AG04449 (cell line): ENCODE measurements at regions not wholly inside any gene's neighbourhood (a gene's known extent, or its start where the extent isn't known, plus 50 kb on each side); places are given as distances from the start of the nearest gene placed in this dataset.
A peak's percentile ranks its signal among the peaks of the same experiment; 100 is the strongest.

Experiments
- CTCF ChIA-PET: fragments of 350-600 bp; formaldehyde crosslinking; extraction: SDS; loops from one replicate; lab custom pipeline; 2021; ENCODE audit warnings: antibody characterized with exemption; lab: Yijun Ruan, JAX
- POLR2A ChIA-PET: fragments of 400-600, 350-600 bp; formaldehyde crosslinking; extraction: SDS; loops from one replicate; lab custom pipeline; 2020; ENCODE audit warnings: antibody characterized with exemption, inconsistent platforms; lab: Yijun Ruan, JAX
- DNase-seq: peaks from one replicate; pipeline ENCODE4 v3.0.0-alpha.2; 2010; ENCODE audit warnings: low read depth, low spot score
- H3K4me3 ChIP-seq: 2 replicates; pipeline ENCODE4 v1.5.1; 2011; ENCODE audit warnings: low read depth, mild to moderate bottlenecking, control low read depth, low read length
- TF ChIP-seq, protein P1 (sequence below): IDR thresholded peaks from one replicate; pipeline ENCODE4 v1.5.1; 2011; ENCODE audit warnings: mild to moderate bottlenecking, moderate library complexity, low read length, control low read depth, inconsistent platforms; ENCODE audit not compliant: insufficient read depth; ENCODE audit errors: missing control alignments

DNA sequence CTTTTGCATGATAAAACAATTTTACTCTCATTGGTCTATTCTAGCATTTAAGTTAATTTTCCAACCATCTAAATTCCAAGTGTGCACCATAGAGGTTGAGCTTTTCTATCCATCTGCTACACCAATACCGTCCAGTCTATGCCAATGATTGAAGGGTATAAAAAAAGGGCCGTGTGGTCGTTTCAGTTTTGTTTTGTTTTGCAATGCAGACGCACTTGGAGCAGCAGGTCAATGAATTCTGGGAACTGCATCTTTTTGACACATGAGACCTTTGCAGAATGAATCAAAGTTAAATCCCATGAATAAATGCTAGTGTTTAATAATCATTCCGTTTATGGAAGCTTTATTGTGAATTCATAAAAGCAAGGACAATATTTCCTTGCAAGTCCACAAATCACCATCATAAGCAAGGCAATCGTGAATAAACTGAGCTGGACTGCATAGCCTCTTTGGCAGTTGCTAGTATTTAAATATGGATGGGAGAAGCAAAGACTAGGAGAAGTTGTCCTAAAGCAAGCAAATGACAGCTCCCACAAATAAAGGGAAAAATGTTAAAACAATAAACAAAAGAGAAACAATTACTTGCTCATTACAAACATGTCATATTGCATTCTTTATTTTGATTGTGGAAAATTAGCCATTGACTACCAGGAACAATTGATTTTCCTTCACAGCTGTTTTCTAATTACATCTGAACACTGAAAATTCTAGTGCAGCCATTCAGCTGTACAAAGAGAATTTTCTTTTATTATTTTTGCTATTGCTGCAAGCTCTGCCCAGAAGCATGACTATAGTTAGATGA, 649.7 kb upstream of the GJE1 start:
- DNase-seq: no peak
- H3K4me3 ChIP-seq: peak overlapping the region; percentile 46
- ChIA-PET CTCF (interaction anchor here (1.1 to 1.5 kb wide), 2 partner anchors 17 to 80 kb away, joined by 3 read pairs; no protein-coding TSS in a partner anchor), POLR2A (no interaction called here)
- TF ChIP-seq, protein P1, sequence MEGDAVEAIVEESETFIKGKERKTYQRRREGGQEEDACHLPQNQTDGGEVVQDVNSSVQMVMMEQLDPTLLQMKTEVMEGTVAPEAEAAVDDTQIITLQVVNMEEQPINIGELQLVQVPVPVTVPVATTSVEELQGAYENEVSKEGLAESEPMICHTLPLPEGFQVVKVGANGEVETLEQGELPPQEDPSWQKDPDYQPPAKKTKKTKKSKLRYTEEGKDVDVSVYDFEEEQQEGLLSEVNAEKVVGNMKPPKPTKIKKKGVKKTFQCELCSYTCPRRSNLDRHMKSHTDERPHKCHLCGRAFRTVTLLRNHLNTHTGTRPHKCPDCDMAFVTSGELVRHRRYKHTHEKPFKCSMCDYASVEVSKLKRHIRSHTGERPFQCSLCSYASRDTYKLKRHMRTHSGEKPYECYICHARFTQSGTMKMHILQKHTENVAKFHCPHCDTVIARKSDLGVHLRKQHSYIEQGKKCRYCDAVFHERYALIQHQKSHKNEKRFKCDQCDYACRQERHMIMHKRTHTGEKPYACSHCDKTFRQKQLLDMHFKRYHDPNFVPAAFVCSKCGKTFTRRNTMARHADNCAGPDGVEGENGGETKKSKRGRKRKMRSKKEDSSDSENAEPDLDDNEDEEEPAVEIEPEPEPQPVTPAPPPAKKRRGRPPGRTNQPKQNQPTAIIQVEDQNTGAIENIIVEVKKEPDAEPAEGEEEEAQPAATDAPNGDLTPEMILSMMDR: no peak

DNA sequence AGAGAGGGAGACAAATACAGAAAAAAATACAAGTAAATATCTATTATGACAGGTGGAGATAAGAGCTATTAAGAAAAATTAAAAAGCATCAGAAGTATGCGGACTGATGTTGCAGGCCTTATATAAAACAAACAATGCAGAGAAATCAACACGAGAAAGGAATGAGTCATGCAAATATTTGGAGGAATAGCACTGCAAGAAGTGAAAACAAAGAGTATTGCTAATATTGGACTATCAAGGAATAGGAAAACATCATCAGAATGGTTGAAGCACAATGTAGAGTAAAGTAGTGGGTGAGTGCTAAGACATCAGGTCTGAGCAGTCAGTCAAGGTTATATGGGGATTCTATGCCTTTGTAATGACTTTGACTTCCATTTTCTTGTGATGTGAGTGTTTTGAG, 657.5 kb upstream of the GJE1 start:
- ChIA-PET POLR2A (no interaction called here), CTCF (interaction anchor here (1.8 kb wide), 1 partner anchor 9 kb away, joined by 6 read pairs; no protein-coding TSS in a partner anchor)
- DNase-seq: no peak
- no peak overlapping the region for H3K4me3 ChIP-seq
- TF ChIP-seq, protein P1: no peak

DNA sequence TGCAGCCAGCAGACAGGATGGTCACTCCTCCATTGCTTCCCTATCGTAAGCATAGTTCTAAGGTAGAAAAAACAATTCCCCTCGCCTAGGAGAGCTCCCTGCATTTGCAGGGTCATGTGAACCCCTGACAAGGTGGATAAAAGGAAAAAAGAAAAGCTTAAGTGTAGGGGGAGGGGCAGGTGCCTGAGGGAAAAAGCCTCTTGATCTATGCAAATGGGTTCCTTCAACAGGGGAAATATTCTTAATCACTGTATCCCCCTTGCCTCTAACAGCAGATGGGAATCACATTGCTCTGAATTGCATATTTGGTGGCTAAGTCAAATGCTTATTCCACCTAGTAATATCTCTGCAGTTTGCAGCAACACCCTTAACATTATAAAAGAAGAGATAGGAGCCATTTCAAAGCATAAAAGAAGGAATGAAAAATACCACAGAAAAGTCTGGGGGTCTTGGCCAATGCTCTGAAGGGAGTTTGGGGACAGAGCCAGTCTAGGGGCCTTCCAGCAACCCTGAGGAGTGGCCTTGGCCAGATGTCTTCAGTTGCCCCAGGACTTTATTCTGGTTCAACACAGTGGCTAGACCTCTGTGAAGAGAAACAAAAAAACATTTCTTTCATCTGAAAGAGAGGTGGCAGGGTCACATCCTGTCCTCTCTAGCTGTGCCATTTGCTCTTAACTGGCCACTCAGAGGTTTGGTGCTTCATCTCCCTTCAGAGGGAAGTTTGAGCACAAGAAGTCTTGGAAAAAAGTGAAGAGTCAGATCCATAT, 660.4 kb upstream of the GJE1 start:
- TF ChIP-seq, protein P1: no peak
- no peak for DNase-seq
- H3K4me3 ChIP-seq: no peak overlapping the region
- POLR2A ChIA-PET: no interaction called here
- CTCF ChIA-PET: no interaction called here

DNA sequence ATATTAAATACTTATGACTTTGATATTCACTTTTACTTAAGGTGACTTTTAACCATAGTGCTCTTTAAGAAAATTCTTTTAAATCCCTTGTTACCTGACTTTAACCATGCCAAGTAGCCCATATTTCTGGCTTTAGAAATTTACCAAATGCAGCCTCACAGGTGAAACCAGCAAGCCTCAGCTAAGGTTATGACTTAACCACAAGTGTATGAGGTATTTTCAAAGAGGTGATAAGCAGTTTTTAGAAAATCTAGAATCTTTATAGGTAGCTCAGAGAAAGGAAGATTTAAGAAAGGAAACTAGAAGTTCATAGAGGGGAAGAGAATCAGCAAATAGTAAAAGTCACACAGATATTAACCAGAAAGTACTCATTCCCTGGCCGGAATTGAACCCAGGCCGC, 661.9 kb upstream of the GJE1 start:
- ChIA-PET POLR2A (no interaction called here), CTCF (no interaction called here)
- H3K4me3 ChIP-seq: no peak overlapping the region
- TF ChIP-seq, protein P1: no peak
- no peak for DNase-seq

DNA sequence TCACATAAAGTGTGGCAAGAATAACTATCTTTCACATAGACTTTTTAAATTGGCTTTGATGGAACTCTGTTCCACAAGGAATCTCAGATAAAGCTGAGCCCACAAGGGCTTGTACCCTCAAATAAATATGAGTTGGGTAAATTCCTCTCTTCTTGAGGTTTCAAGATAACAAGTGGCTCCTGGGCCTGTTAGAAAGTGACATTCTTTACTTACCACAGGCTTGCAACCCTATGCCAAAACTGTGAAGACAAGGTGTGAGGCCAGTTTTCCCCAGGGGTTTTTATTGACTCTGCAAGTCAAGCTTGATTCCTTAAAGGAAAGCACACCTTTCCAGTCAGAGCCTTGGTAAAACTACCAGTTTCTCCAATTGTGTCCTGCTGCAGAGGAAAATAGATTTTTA, 664.8 kb upstream of the GJE1 start:
- POLR2A ChIA-PET: no interaction called here
- DNase-seq: no peak
- TF ChIP-seq, protein P1: no peak
- no peak overlapping the region for H3K4me3 ChIP-seq
- CTCF ChIA-PET: no interaction called here

DNA sequence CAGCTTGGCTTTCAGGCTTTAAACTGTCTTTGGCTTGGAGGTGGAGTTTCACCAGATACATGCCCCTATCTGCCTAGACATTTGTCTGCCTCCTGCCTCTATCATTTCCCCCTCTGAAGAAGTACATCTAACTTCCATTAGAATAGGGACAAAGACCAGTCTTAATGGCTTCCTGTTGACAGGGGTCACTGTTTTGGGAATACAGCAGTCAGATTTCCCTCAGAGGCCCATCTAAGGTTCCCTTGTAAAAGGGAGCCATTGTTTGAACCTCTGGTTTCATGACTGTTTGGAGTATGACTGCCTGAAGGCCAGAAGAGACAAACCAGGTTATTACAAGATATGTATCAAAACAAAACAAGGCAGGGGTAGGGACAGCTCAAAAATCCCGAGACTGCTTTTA, 665.7 kb upstream of the GJE1 start:
- no peak overlapping the region for H3K4me3 ChIP-seq
- TF ChIP-seq, protein P1: no peak
- no peak for DNase-seq
- POLR2A ChIA-PET: no interaction called here
- CTCF ChIA-PET: interaction anchor here (1.5 to 1.9 kb wide), 2 partner anchors 9 to 16 kb away, joined by 3 to 6 read pairs; no protein-coding TSS in a partner anchor
